ENCODE measurements at regions not wholly inside any gene's neighbourhood (a gene's known extent, or its start where the extent isn't known, plus 50 kb on each side); places are given as distances from the start of the nearest gene placed in this dataset.

DNA sequence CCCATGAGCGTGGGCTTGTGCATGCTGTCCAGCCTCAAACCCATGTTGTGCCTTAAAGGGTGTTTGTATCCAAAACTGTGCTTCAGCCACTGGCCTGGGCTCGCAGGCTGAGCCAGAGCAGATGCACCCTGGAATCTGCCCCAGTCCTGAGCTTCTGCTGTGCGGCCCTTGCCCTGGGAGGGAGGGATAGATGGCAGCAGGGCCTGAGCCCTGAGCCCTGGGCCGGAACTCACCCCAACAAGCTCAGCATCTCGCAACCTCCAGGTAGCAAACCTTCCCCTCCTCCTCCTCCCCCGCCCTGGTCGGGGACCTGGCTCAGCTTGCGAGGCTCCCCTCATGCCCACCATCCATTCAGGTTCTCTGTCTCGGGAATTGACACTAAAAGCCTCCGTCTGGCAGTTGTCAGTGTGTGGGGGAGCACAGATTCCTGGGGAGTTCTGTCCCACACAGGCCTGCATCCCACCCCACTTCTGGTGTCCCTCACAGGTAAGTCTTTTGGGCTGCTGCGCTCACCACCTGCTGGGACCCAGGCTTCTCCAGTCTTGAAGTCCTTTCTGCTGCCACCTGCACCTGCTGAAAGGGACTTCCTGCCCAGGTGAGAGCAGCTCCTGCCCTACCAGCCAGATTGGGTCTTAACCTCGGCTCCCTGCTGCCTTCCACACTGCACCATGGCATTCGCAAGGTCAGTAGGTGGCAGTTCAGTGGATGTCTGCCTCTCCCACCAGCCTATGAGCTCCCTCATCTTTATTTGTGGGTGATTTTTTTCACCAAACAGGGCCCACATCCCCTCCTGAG lies 55.2 kb upstream of the OLFM1 start:
- TF ChIP-seq, protein P1, sequence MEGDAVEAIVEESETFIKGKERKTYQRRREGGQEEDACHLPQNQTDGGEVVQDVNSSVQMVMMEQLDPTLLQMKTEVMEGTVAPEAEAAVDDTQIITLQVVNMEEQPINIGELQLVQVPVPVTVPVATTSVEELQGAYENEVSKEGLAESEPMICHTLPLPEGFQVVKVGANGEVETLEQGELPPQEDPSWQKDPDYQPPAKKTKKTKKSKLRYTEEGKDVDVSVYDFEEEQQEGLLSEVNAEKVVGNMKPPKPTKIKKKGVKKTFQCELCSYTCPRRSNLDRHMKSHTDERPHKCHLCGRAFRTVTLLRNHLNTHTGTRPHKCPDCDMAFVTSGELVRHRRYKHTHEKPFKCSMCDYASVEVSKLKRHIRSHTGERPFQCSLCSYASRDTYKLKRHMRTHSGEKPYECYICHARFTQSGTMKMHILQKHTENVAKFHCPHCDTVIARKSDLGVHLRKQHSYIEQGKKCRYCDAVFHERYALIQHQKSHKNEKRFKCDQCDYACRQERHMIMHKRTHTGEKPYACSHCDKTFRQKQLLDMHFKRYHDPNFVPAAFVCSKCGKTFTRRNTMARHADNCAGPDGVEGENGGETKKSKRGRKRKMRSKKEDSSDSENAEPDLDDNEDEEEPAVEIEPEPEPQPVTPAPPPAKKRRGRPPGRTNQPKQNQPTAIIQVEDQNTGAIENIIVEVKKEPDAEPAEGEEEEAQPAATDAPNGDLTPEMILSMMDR (conservative IDR thresholded peaks at IDR 0.05), result no peak
- TF ChIP-seq EZH2 (IDR thresholded peaks at IDR 0.05; ENCODE audit: low read depth), result no peak

Measured in PC-9 (cell line).